Tibial nerve (tissue), 4 donors: ENCODE measurements at regions not wholly inside any gene's neighbourhood (a gene's known extent, or its start where the extent isn't known, plus 50 kb on each side); places are given as distances from the start of the nearest gene placed in this dataset.

Experiments used
- DNase-seq, 2 donors: peaks; one replicate each; pipeline ENCODE4 v3.0.0-alpha.2; 2019; ENCODE audit warnings: low spot score in 2 of 2
- H3K27ac ChIP-seq, 4 donors: fragments of 200-600 bp; sonication (generic) in 3 of 4; one replicate each; pipeline ENCODE4 v1.5.1; 2017 to 2019; ENCODE audit warnings: mild to moderate bottlenecking in 1 of 4
- H3K27me3 ChIP-seq, 2 donors: fragments of 200-600 bp; sonication (generic) in 1 of 2; one replicate each; pipeline versions ENCODE4 v1.5.1 to v1.6.0; 2017 to 2019
- H3K36me3 ChIP-seq, 3 donors: fragments of 200-600 bp; sonication (generic); one replicate each; pipeline ENCODE4 v1.5.1; 2018 to 2019
- H3K4me1 ChIP-seq, 4 donors: fragments of 200-600 bp; sonication (generic) in 3 of 4; one replicate each; pipeline ENCODE4 v1.5.1; 2017 to 2019
- H3K4me3 ChIP-seq, 4 donors: fragments of 200-600 bp; sonication (generic) in 3 of 4; one replicate each; pipeline ENCODE4 v1.5.1; 2017 to 2019; ENCODE audit warnings: mild to moderate bottlenecking in 1 of 4, moderate library complexity in 1 of 4
- H3K9me3 ChIP-seq, 4 donors: fragments of 200-600 bp; sonication (generic) in 3 of 4; one replicate each; pipeline ENCODE4 v1.5.1; 2017 to 2019
- EP300 ChIP-seq, 2 donors: sonication (generic); formaldehyde crosslinking; IDR thresholded peaks; one replicate each; pipeline ENCODE4 v1.6.1; 2017; ENCODE audit warnings: antibody characterized with exemption in 2 of 2, mild to moderate bottlenecking in 1 of 2
- POLR2A ChIP-seq, 2 donors: fragments of 450-650 bp; IDR thresholded peaks; one replicate each; pipeline ENCODE4 v1.6.1; 2017; ENCODE audit warnings: antibody characterized with exemption in 2 of 2, mild to moderate bottlenecking in 2 of 2, moderate library complexity in 2 of 2
- WGBS, 2 donors: methylation state at CpG; one replicate each; pipeline ENCODE4 v1.1.5; 2018; 5-methylcytosine and 5-hydroxymethylcytosine counted together
- TF ChIP-seq, protein P1 (sequence below), 5 experiments: fragments of 200-600 bp in 3 of 5; fragments of 450-650 bp in 2 of 5; sonication (generic) in 3 of 5; IDR thresholded peaks; one replicate each; pipeline ENCODE4 v1.5.1; 2016 to 2019; ENCODE audit warnings: antibody characterized with exemption in 5 of 5, mild to moderate bottlenecking in 3 of 5, moderate library complexity in 2 of 5

DNA sequence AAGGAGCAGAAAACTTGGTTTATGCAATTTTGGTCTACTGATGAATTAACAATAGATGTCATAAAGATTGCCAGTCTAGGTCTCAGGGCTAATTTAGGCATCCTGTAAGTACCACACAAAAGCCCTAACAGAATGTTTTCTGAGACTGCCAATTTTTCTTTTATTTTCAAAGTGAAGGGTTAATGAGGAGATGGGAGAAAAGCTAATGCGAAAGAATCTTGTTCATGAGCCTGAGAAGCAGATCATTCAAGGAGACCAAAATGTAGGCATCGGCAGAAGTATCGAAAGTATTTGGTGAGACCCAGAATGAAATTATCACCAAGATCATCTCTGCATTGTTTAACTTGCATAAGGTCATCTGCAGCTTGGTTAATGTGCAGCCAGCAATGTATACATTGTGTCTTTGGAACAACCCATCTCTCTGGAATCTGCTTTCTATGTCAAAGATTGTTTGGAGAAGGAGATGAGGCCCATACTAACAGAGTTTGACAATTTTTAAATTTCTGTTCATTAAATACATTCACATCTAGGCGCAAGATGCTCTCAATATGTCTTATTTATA is 163.3 kb upstream of the GLI3 start:
- Histone ChIP-seq H3K36me3 (no peaks in the 10 kb centered on the region), H3K27me3 (no peaks in the 10 kb centered on the region), H3K27ac (no peak overlapping the region), H3K4me1 (no peaks in the 10 kb centered on the region), H3K9me3 (no peaks in the 10 kb centered on the region), H3K4me3 (no peak overlapping the region)
- no peak for TF ChIP-seq POLR2A (IDR thresholded peaks at IDR 0.05)
- TF ChIP-seq, protein P1, sequence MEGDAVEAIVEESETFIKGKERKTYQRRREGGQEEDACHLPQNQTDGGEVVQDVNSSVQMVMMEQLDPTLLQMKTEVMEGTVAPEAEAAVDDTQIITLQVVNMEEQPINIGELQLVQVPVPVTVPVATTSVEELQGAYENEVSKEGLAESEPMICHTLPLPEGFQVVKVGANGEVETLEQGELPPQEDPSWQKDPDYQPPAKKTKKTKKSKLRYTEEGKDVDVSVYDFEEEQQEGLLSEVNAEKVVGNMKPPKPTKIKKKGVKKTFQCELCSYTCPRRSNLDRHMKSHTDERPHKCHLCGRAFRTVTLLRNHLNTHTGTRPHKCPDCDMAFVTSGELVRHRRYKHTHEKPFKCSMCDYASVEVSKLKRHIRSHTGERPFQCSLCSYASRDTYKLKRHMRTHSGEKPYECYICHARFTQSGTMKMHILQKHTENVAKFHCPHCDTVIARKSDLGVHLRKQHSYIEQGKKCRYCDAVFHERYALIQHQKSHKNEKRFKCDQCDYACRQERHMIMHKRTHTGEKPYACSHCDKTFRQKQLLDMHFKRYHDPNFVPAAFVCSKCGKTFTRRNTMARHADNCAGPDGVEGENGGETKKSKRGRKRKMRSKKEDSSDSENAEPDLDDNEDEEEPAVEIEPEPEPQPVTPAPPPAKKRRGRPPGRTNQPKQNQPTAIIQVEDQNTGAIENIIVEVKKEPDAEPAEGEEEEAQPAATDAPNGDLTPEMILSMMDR (IDR thresholded peaks at IDR 0.05), result no peak
- no peak for TF ChIP-seq EP300 (IDR thresholded peaks at IDR 0.05)
- DNase-seq, result no peak
- WGBS, 2 donors, result 83 to 84% methylated on average over 4 of the region's 4 CpGs

DNA sequence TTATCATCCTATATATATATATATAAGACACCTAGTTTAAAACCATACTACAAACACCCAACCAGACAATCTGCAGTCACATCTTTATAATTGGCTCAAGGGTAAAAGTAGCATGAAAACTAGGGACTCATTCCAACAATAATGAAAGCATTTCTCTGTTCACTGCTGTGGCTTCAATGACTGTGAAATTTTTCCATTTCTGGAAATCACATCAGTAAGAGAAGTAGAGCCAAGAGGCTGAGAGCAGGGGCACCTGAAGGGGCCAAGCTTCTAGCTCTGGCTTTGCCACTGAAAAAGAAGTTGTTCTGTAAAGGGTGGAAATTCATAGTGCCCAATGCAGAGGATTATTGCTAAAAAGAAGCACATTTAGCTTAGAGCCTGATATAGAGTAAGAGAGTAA is 158.6 kb upstream of the GLI3 start:
- TF ChIP-seq, protein P1 (IDR thresholded peaks at IDR 0.05), result no peak
- TF ChIP-seq EP300 (IDR thresholded peaks at IDR 0.05), result no peak
- TF ChIP-seq POLR2A (IDR thresholded peaks at IDR 0.05), result no peak
- H3K4me3 ChIP-seq, result no peak overlapping the region
- H3K4me1 ChIP-seq, result no peaks in the 10 kb centered on the region
- DNase-seq, result no peak
- H3K9me3 ChIP-seq, result no peaks in the 10 kb centered on the region
- H3K36me3 ChIP-seq, result no peaks in the 10 kb centered on the region
- no peaks in the 10 kb centered on the region for H3K27me3 ChIP-seq
- H3K27ac ChIP-seq, result no peak overlapping the region

DNA sequence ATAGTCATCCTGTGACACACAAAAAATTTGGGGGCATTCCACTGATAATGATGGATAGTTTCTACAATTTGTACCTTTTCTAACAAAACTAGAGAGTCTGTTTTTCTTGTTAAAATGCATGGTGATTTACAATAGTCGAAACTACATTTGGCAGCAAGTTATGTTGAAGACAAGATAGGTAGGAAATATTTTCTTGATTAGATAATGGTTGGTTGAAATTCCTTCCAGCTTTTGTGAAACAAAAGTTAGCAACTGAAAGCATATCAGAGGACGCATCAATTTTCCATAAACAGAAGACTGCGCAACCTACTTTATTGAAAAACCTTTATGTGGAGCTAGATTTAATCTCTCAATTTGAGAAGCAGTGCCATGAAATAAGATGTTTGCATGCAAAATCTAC is 155.8 kb upstream of the GLI3 start:
- no peak for TF ChIP-seq EP300 (IDR thresholded peaks at IDR 0.05)
- no peak for TF ChIP-seq POLR2A (IDR thresholded peaks at IDR 0.05)
- TF ChIP-seq, protein P1 (IDR thresholded peaks at IDR 0.05), result no peak
- no peaks in the 10 kb centered on the region for H3K9me3 ChIP-seq
- H3K4me1 ChIP-seq, result no peaks in the 10 kb centered on the region
- 88 to 89% methylated on average over 3 of the region's 3 CpGs for WGBS, 2 donors
- DNase-seq, result no peak
- no peaks in the 10 kb centered on the region for H3K27me3 ChIP-seq
- H3K36me3 ChIP-seq, result no peaks in the 10 kb centered on the region
- H3K27ac ChIP-seq, result no peak overlapping the region
- H3K4me3 ChIP-seq, result no peak overlapping the region

DNA sequence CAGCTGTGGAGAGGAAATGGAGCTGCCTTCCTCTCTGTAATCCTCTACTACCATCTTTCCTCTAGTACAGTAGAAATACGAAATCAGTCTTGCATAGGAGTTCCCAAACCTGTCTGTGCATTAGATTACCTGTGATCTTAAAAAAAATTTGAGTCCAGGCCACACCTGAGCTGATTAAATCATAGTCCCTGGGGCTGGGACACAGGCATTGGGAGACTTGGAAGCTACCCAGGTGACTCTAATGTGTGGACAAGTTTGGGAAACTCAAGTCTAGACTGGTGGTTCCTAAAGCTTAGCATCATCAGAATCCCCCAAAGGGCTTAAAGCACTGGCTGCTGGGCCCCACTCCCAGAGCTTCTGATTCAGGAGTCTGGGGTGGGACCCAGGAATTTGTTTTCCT is 152.7 kb upstream of the GLI3 start:
- Histone ChIP-seq H3K9me3 (no peaks in the 10 kb centered on the region), H3K27ac (no peak overlapping the region), H3K4me1 (no peaks in the 10 kb centered on the region), H3K4me3 (no peak overlapping the region), H3K36me3 (no peaks in the 10 kb centered on the region), H3K27me3 (no peaks in the 10 kb centered on the region)
- TF ChIP-seq POLR2A (IDR thresholded peaks at IDR 0.05), result no peak
- TF ChIP-seq, protein P1 (IDR thresholded peaks at IDR 0.05), result no peak
- TF ChIP-seq EP300 (IDR thresholded peaks at IDR 0.05), result no peak
- DNase-seq, result no peak
- 89 to 91% methylated on average over 1 of the region's 1 CpG for WGBS, 2 donors

DNA sequence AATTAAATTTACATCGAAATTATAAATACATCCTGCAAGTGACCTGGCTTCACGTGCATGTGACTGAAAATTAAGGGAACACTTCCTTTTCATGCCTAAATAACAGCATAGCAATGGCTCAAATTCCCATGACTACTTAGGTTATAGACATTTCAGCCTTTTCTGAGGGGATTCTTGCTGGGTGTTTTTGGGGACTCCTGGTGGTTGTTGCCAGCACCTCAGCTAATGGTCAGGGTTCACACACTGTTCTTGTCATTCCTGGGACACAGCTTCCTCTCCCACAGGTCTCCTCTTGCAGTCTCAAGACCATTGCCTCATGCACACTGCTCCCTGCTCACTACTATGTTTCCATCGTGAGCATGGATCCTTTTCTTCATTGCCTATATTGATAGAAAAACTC is 148.9 kb upstream of the GLI3 start:
- 87 to 97% methylated on average over 3 of the region's 3 CpGs for WGBS, 2 donors
- no peak for DNase-seq
- Histone ChIP-seq H3K27me3 (no peaks in the 10 kb centered on the region), H3K4me1 (peaks cover 0 to 5% (median 0%) of the 10 kb centered on the region in 4 donors), H3K4me3 (no peak overlapping the region), H3K36me3 (no peaks in the 10 kb centered on the region), H3K27ac (no peak overlapping the region), H3K9me3 (no peaks in the 10 kb centered on the region)
- TF ChIP-seq, protein P1 (IDR thresholded peaks at IDR 0.05), result no peak
- TF ChIP-seq EP300 (IDR thresholded peaks at IDR 0.05), result no peak
- TF ChIP-seq POLR2A (IDR thresholded peaks at IDR 0.05), result no peak
